Sigmoid colon (tissue), 6 donors: ENCODE measurements at regions not wholly inside any gene's neighbourhood (a gene's known extent, or its start where the extent isn't known, plus 50 kb on each side); places are given as distances from the start of the nearest gene placed in this dataset.

Experiments
- DNase-seq: peaks from one replicate; pipeline ENCODE4 v3.0.0-alpha.2; 2019
- H3K27ac ChIP-seq, 4 donors: fragments of 200-600 bp; sonication (generic); one replicate each; pipeline ENCODE4 v1.5.1; 2016 to 2019; ENCODE audit warnings: mild to moderate bottlenecking in 1 of 4
- H3K27me3 ChIP-seq, 3 donors: fragments of 200-600 bp; sonication (generic); one replicate each; pipeline ENCODE4 v1.5.1; 2019; ENCODE audit warnings: mild to moderate bottlenecking in 1 of 3
- H3K36me3 ChIP-seq, 4 donors: fragments of 200-600 bp; sonication (generic); one replicate each; pipeline ENCODE4 v1.5.1; 2016 to 2019
- H3K4me1 ChIP-seq, 4 donors: fragments of 200-600 bp; sonication (generic); one replicate each; pipeline ENCODE4 v1.5.1; 2017 to 2019
- H3K4me3 ChIP-seq, 4 donors: fragments of 200-600 bp; sonication (generic); one replicate each; pipeline ENCODE4 v1.5.1; 2017 to 2019; ENCODE audit warnings: mild to moderate bottlenecking in 2 of 4, moderate library complexity in 1 of 4
- H3K9me3 ChIP-seq, 4 donors: fragments of 200-600 bp in 3 of 4; sonication (generic) in 3 of 4; one replicate each; pipeline versions ENCODE4 v1.5.1 to v1.6.1; 2013 to 2019
- EP300 ChIP-seq, 4 donors: sonication (generic); formaldehyde crosslinking; IDR thresholded peaks; one replicate each; pipeline ENCODE4 v1.6.1; 2017; ENCODE audit warnings: antibody characterized with exemption in 4 of 4
- POLR2A ChIP-seq, 2 donors: fragments of 450-650 bp; IDR thresholded peaks; one replicate each; pipeline ENCODE4 v1.6.1; 2016; ENCODE audit warnings: antibody characterized with exemption in 2 of 2, mild to moderate bottlenecking in 2 of 2, moderate library complexity in 2 of 2
- POLR2AphosphoS5 ChIP-seq, 4 donors: sonication (generic); formaldehyde crosslinking; IDR thresholded peaks; one replicate each; pipeline ENCODE4 v1.6.1; 2017; ENCODE audit warnings: antibody characterized with exemption in 4 of 4
- WGBS, 2 donors: extraction: QIAGEN DNeasy Blood & Tissue Kit; methylation state at CpG; one replicate each; pipeline ENCODE4 v1.1.7; 2013; 5-methylcytosine and 5-hydroxymethylcytosine counted together
- intact Hi-C: fragments of 100-400 bp; cut with DNase I; formaldehyde crosslinking; loops from one replicate; pipeline ENCODE4 v1.15.1; 2023
- TF ChIP-seq, protein P1 (sequence below), 4 experiments: fragments of 450-650 bp in 3 of 4; fragments of 200-600 bp in 1 of 4; IDR thresholded peaks; one replicate each; pipeline ENCODE4 v1.5.1; 2016 to 2019; ENCODE audit warnings: antibody characterized with exemption in 4 of 4, mild to moderate bottlenecking in 3 of 4, moderate library complexity in 2 of 4
- donor health status: healthy with polysubstance abuse.
- donor health status: healthy.

GRCh38 chr2:176699098-176699497 is 429.9 kb downstream of the MTX2 start:
- H3K9me3 ChIP-seq = no peaks in the 10 kb centered on the region
- DNase-seq = no peak
- TF ChIP-seq POLR2A (IDR thresholded peaks at IDR 0.05) = no peak

GRCh38 chr2:176699644-176700043 is 430.4 kb downstream of the MTX2 start:
- Histone ChIP-seq H3K27me3 (no peaks in the 10 kb centered on the region), H3K4me1 (no peaks in the 10 kb centered on the region), H3K27ac (no peak overlapping the region), H3K4me3 (no peak overlapping the region), H3K36me3 (no peaks in the 10 kb centered on the region), H3K9me3 (no peaks in the 10 kb centered on the region)
- intact Hi-C loops = no loop called here
- DNase-seq = no peak
- TF ChIP-seq POLR2AphosphoS5 (IDR thresholded peaks at IDR 0.05) = no peak
- TF ChIP-seq POLR2A (IDR thresholded peaks at IDR 0.05) = no peak
- TF ChIP-seq, protein P1, sequence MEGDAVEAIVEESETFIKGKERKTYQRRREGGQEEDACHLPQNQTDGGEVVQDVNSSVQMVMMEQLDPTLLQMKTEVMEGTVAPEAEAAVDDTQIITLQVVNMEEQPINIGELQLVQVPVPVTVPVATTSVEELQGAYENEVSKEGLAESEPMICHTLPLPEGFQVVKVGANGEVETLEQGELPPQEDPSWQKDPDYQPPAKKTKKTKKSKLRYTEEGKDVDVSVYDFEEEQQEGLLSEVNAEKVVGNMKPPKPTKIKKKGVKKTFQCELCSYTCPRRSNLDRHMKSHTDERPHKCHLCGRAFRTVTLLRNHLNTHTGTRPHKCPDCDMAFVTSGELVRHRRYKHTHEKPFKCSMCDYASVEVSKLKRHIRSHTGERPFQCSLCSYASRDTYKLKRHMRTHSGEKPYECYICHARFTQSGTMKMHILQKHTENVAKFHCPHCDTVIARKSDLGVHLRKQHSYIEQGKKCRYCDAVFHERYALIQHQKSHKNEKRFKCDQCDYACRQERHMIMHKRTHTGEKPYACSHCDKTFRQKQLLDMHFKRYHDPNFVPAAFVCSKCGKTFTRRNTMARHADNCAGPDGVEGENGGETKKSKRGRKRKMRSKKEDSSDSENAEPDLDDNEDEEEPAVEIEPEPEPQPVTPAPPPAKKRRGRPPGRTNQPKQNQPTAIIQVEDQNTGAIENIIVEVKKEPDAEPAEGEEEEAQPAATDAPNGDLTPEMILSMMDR (IDR thresholded peaks at IDR 0.05) = no peak
- TF ChIP-seq EP300 (IDR thresholded peaks at IDR 0.05) = no peak

More at GRCh38 chr2:176699098-176699497, 429.9 kb downstream of the MTX2 start:
- no peak overlapping the region for H3K4me3 ChIP-seq
- no peak overlapping the region for H3K27ac ChIP-seq
- H3K27me3 ChIP-seq = no peaks in the 10 kb centered on the region
- intact Hi-C loops = no loop called here
- H3K36me3 ChIP-seq = no peaks in the 10 kb centered on the region
- no peaks in the 10 kb centered on the region for H3K4me1 ChIP-seq

GRCh38 chr2:176702131-176702530 is 432.9 kb downstream of the MTX2 start:
- WGBS, 2 donors = 83 to 84% methylated on average over 1 of the region's 1 CpG
- no peak for TF ChIP-seq EP300 (IDR thresholded peaks at IDR 0.05)
- TF ChIP-seq, protein P1 (IDR thresholded peaks at IDR 0.05) = no peak
- no peak for TF ChIP-seq POLR2A (IDR thresholded peaks at IDR 0.05)
- TF ChIP-seq POLR2AphosphoS5 (IDR thresholded peaks at IDR 0.05) = no peak

GRCh38 chr2:176704282-176704858 is 435.1 kb downstream of the MTX2 start:
- no peak for DNase-seq
- intact Hi-C loops = no loop called here
- no peaks in the 10 kb centered on the region for H3K27me3 ChIP-seq
- no peaks in the 10 kb centered on the region for H3K4me1 ChIP-seq
- H3K4me3 ChIP-seq = no peak overlapping the region
- no peaks in the 10 kb centered on the region for H3K9me3 ChIP-seq
- TF ChIP-seq, protein P1 (IDR thresholded peaks at IDR 0.05) = no peak
- TF ChIP-seq EP300 (IDR thresholded peaks at IDR 0.05) (no peak), POLR2A (IDR thresholded peaks at IDR 0.05) (no peak)
- 60 to 64% methylated on average over 3 of the region's 3 CpGs for WGBS, 2 donors
- no peak overlapping the region for H3K27ac ChIP-seq
- H3K36me3 ChIP-seq = no peaks in the 10 kb centered on the region

More at GRCh38 chr2:176702131-176702530, 432.9 kb downstream of the MTX2 start:
- DNase-seq = no peak
- intact Hi-C loops = no loop called here
- no peaks in the 10 kb centered on the region for H3K4me1 ChIP-seq
- no peaks in the 10 kb centered on the region for H3K36me3 ChIP-seq
- H3K4me3 ChIP-seq = no peak overlapping the region
- no peaks in the 10 kb centered on the region for H3K27me3 ChIP-seq
- no peak overlapping the region for H3K27ac ChIP-seq
- H3K9me3 ChIP-seq = no peaks in the 10 kb centered on the region

DNA sequence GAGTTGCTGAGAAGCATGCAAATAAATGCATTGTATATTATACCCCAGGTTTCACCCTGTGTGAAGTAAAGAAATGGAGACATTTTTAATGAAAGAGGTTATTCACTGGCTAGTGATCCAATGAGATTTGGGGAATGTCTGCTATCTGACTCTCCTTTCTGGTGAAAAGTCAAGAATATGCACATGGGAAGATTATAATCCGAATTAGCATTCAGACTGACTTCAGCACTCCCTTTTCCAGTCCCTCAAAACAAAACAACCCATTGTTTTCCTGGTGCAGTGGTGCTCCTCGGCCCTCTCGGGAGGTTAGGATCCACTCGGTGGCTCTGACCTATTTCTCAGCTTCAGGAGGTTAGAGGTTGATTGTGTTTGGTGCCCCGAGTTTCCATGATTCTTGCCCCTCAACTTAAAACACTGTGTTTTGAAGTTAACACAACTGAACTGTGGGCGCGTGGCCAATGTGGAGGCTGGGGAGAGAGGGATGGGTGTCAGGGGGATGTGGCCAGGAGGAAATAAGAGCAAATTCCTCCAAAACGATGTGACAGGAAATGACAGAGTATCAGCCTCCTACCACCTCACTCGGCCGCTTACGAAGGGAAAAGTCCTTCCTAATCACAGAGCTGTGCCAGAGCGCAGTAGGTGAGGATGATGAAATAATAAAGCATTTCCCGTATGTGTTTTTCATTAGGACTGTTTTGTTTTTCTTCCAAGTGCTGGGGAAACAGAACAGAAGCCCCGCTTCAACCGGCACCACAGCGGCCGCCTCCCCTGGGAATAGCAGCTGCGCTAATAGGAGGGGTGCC is 440.1 kb downstream of the MTX2 start:
- Histone ChIP-seq H3K4me3 (no peak overlapping the region), H3K36me3 (no peaks in the 10 kb centered on the region), H3K4me1 (no peaks in the 10 kb centered on the region), H3K9me3 (no peaks in the 10 kb centered on the region), H3K27ac (peak overlapping the region in 1 of 4 donors; percentile 29), H3K27me3 (no peaks in the 10 kb centered on the region)
- TF ChIP-seq POLR2AphosphoS5 (IDR thresholded peaks at IDR 0.05) (no peak), POLR2A (IDR thresholded peaks at IDR 0.05) (no peak), EP300 (IDR thresholded peaks at IDR 0.05) (no peak)
- TF ChIP-seq, protein P1 (IDR thresholded peaks at IDR 0.05) = no peak
- 83 to 87% methylated on average over 18 of the region's 18 CpGs for WGBS, 2 donors
- intact Hi-C loops = no loop called here
- DNase-seq = peak; percentile 69
